GM19043 (cell line): ENCODE measurements at regions not wholly inside any gene's neighbourhood (a gene's known extent, or its start where the extent isn't known, plus 50 kb on each side); places are given as distances from the start of the nearest gene placed in this dataset.
"Not testable (repeated sequence)": the region's sequence is repeated elsewhere in the genome, so short reads cannot be mapped to it uniquely, and the experiment has no call there.

Source experiments
- ATAC-seq: cut with Tn5 transposase; IDR thresholded peaks from one replicate; pipeline ENCODE4 v1.9.1; 2021; ENCODE audit warnings: low read depth; ENCODE audit not compliant: unreplicated experiment

GRCh38 chr21:5121849-5122248, 5399.5 kb upstream of the TPTE start:
- not testable (repeated sequence) for ATAC-seq

- ATAC-seq = not testable (repeated sequence)
Measured at GRCh38 chr21:5123655-5124054, 5397.7 kb upstream of the TPTE start.

GRCh38 chr21:5128261-5128660, 5393.1 kb upstream of the TPTE start:
- peak; percentile 79 for ATAC-seq

GRCh38 chr21:5133824-5134223, 5387.6 kb upstream of the TPTE start:
- not testable (repeated sequence) for ATAC-seq

- not testable (repeated sequence) for ATAC-seq
Measured at GRCh38 chr21:5136406-5136805, 5385.0 kb upstream of the TPTE start.

GRCh38 chr21:5137006-5137405, 5384.4 kb upstream of the TPTE start:
- ATAC-seq = not testable (repeated sequence)

- not testable (repeated sequence) for ATAC-seq
Measured at GRCh38 chr21:5138687-5139086, 5382.7 kb upstream of the TPTE start.

- ATAC-seq = not testable (repeated sequence)
Measured at GRCh38 chr21:5139528-5139927, 5381.9 kb upstream of the TPTE start.

GRCh38 chr21:5143011-5143410, 5378.4 kb upstream of the TPTE start:
- not testable (repeated sequence) for ATAC-seq

- not testable (repeated sequence) for ATAC-seq
Measured at GRCh38 chr21:5144731-5145130, 5376.7 kb upstream of the TPTE start.

- not testable (repeated sequence) for ATAC-seq
Measured at GRCh38 chr21:5147685-5148084, 5373.7 kb upstream of the TPTE start.

- ATAC-seq = not testable (repeated sequence)
Measured at GRCh38 chr21:5149222-5149621, 5372.2 kb upstream of the TPTE start.

GRCh38 chr21:5153842-5154640, 5367.3 kb upstream of the TPTE start:
- ATAC-seq = not testable (repeated sequence)

GRCh38 chr21:5154641-5154982, 5366.8 kb upstream of the TPTE start:
- not testable (repeated sequence) for ATAC-seq

GRCh38 chr21:5162693-5163574, 5358.4 kb upstream of the TPTE start:
- ATAC-seq = not testable (repeated sequence)

- ATAC-seq = not testable (repeated sequence)
Measured at GRCh38 chr21:5165829-5166228, 5355.6 kb upstream of the TPTE start.
